OCI-LY1 (cell line): ENCODE measurements at regions not wholly inside any gene's neighbourhood (a gene's known extent, or its start where the extent isn't known, plus 50 kb on each side); places are given as distances from the start of the nearest gene placed in this dataset.

Experiments used
- CTCF ChIP-seq: fragments of 200-600 bp; sonication (generic), shearing (Covaris generic); IDR thresholded peaks from 2 replicates; pipeline ENCODE4 v1.5.1; 2017; ENCODE audit warnings: mild to moderate bottlenecking, antibody characterized with exemption, low read length, moderate library complexity, mixed read lengths
- EZH2 ChIP-seq: fragments of 200-600 bp; sonication (generic), shearing (Covaris generic); IDR thresholded peaks from 2 replicates; pipeline ENCODE4 v1.8.0; 2017; ENCODE audit warnings: borderline replicate concordance, mixed run types, mild to moderate bottlenecking, antibody characterized with exemption, low read length, moderate library complexity, mixed read lengths

- no peak for TF ChIP-seq CTCF
- no peak for TF ChIP-seq EZH2
Observed at GRCh38 chr2:23260621-23261020, 124.4 kb upstream of the KLHL29 start.
